KBM-7 (cell line): ENCODE measurements at regions not wholly inside any gene's neighbourhood (a gene's known extent, or its start where the extent isn't known, plus 50 kb on each side); places are given as distances from the start of the nearest gene placed in this dataset.
"Not testable (repeated sequence)": the region's sequence is repeated elsewhere in the genome, so short reads cannot be mapped to it uniquely, and the experiment has no call there.

Experiments
- DNase-seq: peaks from one replicate; pipeline ENCODE4 v3.0.0-alpha.2; 2015
- in situ Hi-C: fragments of 300-500 bp; cut with MboI; formaldehyde crosslinking; loops from 2 replicates; pipeline ENCODE4 v1.14.3; 2020; ENCODE audit warnings: low sequenced_read_pairs, low pct_unique_long_range_greater_than_20kb, mixed read lengths

- in situ Hi-C loops, DNase-seq: not testable (repeated sequence)
Measured at GRCh38 chr7:57244345-57244980, 112.2 kb upstream of the ZNF479 start.

DNA sequence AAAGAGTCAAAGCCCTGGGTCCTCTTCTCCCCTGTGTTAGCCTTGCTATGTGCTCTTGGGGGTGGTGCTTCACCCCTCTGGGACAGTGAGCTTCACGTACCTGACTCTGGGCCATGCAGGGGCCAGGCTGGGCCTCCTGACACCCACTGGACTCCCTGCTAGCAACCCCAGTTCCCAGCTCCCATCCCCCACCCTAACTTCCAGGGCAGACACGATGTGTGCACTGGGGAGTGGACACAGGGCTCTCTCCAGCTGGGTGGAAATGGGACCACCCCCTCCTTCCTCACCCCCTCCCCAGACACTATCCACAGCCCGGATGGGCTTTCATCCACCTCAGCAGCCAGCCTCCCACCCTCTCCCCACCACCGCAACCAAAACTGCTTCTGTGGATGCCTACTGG lies 113.0 kb upstream of the ZNF479 start:
- in situ Hi-C loops: no loop called here
- DNase-seq: no peak

GRCh38 chr7:57250801-57251200 lies 118.6 kb upstream of the ZNF479 start:
- DNase-seq: no peak
- in situ Hi-C loops: no loop called here

- in situ Hi-C loops: no loop called here
- no peak for DNase-seq
Measured at GRCh38 chr7:57256637-57257375, 124.6 kb upstream of the ZNF479 start.

DNA sequence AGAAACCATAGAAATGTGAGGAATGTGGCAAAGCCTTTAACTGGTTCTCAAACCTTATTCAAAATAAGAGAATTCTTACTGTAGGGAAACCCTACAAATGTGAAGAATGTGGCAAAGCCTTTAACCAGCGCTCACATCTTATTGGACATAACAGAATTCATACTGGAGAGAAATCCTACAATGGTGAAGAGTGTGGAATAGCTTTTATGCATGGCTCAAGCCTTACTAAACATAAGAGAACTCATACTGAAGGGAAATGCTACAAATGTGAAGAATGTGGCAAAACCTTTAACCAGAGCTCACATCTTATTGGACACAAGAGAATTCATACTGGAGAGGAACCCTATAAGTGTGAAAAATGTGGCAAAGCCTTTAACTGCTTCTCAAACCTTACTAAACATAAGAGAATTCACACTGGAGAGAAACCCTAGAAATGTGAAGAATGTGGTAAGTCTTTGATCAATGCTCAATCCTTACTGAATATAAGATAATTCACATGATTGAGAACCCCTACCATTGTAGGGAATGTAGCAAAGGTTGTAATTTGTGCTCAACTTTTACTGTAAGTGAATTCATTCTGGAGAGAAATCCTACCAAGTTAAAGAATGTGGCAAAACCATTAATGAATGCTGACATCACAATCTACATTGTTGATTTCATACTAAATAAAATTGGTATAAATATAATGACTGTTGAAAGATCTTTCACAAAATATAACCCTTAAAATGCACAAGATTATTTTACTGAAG lies 142.5 kb upstream of the ZNF479 start:
- in situ Hi-C loops: no loop called here
- DNase-seq: no peak

DNA sequence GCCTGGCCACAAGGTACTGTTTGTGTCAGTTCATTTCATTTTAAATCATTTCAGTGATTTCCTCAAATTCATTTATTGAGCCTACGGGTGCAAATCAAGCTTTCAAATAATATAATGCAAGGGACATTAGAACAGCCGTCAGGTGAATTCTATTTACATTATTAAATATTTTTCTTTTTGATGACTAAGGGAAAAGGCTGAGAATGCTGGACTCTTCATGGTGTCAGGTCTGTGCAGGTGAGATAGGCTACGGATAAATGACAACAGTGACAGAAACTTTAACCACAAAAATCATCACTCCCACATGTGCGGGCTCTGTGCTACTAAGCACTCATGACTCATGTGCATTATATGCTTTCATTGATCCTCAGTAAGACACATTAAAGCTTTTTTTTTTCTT lies 149.2 kb upstream of the ZNF716 start:
- in situ Hi-C loops: no loop called here
- DNase-seq: no peak

DNA sequence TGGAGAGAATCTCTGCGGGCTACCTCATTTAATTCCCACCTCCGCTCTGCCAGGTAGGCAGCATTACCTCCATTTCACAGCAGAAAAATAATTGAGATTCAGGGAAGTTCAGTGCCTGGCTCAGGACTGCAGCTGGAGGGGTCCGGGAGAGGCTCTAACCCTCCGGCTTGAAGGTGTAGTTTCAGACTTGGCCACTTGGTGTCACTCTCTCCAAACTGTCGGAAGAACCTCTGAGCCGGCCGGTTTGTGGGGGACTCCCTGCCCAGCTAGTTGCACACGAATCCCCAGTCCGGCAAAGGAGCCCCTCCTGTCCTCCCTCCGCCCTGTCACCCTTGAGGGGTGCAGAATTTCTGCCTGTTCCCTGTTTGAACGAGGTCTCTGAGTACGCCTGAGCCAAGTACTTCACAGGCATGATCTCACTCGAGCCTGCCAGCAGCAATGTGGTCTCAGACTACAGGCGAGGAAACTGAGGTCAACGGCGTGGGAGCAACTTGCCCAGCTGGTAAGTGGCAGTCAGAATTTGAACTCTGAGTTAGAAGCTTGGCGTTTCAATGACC lies 144.7 kb upstream of the ZNF716 start:
- in situ Hi-C loops: no loop called here

GRCh38 chr7:57308631-57309408 lies 141.2 kb upstream of the ZNF716 start:
- in situ Hi-C loops: no loop called here
- DNase-seq: peak; percentile 51

More for the DNA sequence above, 144.7 kb upstream of the ZNF716 start:
- DNase-seq: peak; percentile 40

DNA sequence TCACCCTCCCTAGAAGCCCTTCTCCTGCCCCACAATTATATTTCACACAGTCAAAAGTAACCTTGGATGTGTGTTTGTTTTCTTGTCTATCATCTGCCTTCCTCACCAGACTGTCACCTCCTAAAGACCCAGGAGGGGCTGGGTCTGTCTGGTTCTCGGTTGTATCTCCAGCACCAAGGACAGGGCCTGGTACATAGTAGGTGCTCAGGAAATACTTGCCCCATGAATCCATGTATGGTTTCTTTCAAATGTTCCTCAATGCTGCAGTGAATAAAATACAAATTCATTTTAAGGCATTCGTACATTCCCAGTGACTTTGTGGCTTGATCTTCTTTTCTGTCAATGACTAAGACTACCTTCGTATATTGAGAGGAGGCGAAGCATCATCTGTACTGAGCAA lies 122.9 kb upstream of the ZNF716 start:
- no peak for DNase-seq
- in situ Hi-C loops: no loop called here

DNA sequence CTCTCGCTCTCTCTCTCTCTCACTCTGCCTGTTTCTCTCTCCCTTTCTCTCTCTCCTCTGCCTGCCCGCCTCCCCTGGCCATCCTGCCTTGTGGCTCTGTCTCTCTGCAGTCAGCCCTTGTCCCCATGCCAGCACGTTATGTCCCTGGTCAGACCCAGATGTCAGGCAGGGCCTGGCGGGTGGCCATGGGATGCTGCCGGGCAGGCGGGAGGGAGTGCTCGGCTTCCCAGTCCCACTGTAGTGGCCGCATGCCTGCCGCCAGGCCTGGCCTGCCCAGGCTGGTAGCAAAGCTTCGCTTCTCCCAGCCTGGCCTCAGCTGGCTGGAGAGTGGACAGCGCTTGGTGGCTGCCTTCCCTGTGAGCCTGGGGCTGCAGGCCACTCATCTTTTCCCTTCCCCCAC lies 121.5 kb upstream of the ZNF716 start:
- in situ Hi-C loops: no loop called here
- DNase-seq: no peak

- in situ Hi-C loops: no loop called here
- no peak for DNase-seq
Measured at GRCh38 chr7:57328963-57329362, 121.0 kb upstream of the ZNF716 start.

DNA sequence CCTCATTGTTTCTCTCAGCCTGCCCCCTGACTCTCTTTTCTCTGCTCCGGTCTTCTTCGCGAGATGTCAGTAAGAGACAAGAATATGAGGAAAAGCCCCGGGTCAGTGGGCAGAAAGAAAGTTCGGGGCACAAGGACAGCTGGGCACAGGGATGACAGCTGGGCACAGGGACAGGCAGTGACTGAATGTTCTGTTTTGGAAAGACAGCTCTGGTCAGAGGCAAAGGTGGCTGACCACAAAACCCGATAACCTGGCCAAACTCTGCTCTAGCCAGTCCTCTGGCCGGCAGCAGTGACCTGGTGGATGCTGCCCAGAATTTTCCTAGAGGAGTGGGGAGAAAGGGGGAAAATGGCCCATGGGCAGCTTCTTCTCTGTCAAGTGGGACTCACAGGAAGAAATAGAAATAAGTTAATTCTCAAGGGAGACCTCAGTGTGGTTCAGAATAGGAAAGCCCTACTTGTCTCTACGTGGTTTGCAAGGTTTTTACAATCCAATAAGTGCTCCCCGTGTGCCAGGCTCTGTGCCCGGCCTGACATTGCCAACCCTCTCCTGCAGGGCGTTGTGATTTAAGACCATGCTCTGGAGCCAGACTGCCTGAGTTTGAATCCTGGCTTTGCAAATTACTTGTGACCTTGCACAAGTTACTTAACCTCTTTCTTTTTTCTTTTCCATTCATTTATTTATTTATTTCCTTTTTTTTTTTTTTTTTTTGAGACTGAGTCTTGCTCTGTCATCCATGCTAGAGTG lies 110.6 kb upstream of the ZNF716 start:
- DNase-seq: no peak
- in situ Hi-C loops: no loop called here

DNA sequence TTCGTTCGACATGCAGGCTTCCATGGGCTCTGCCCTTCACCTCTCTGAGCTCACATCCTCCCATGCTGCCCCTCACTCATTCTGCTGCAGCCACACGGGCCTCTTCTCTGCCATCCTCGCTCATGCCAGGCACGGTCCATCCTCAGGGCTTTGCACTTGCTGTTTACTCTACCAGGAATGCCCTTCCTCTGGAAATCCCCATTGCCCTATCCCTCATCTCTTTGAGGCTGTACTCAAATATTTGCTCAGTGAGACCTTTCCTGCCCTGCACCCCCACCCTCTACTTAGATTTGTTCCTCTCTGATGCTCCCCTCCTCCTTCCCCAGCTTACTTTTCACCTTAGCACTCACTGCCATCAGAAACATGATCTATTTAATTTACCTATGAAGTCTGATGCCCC lies 107.0 kb upstream of the ZNF716 start:
- in situ Hi-C loops: no loop called here
- DNase-seq: no peak

DNA sequence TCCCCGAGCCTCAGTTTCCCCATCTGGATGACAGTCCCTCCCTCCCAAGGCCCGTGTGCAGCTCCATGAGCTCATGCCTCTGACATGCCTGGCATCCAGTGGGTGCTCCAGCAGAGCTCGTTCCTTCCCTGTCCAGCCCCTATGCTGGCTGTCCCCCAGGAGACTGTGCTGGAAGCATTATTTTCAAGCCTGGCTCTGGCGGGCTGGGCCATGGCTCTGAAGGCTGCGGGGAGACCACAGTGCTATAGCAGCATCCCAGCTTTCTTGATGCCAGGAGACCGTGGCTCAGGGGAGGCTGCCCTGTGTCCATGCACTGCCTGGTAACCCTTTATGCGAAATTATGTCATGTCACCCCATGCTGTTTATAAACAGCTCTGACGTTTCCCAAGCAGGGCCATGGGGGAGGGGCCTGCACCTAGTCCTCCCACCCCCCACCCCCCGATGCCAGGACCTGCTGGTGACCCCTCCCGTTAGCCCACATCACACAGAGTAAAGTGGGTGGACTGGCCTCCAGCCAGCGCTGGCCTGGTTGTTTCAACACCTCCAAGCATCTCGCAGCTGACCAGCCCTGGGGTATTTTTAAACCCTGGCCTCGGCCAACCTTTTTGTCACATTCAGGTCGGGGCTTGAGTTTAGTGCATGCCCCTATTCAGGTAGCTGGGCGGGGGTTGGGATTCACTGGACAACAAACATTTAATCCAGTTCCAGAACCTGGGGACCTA lies 105.9 kb upstream of the ZNF716 start:
- no peak for DNase-seq
- in situ Hi-C loops: no loop called here

- DNase-seq: no peak
- in situ Hi-C loops: no loop called here
Measured at GRCh38 chr7:57344957-57345356, 105.0 kb upstream of the ZNF716 start.

DNA sequence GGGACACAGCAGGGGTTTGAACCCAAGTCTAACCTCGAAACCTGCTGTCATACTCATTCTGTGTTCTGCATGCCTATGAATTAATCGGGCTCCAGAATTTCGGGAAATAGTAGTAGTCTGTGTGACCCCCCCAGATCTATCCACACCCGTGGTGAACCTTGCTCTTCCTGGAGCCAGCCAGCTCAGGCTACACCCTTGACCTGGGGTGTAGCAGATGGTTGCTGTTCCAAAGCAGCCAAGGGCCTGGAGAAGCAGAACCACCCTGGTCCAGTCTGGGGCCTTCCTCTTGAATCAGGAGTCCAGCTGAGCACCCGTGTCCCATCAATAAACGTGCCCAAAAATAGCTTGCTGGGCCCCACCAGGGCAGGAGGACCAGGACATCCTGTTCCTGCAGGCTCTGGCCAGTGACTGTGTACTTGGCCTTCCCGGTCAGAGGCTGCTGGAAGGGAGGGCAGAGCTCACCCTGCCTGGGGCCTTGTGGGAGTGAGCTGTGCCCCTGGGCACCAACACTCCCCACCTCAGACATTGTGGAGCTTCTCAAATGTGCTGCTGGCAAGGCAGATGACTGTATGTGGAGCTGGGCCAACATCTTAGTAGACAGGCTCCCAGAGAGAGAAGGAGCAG lies 101.2 kb upstream of the ZNF716 start:
- in situ Hi-C loops: no loop called here

GRCh38 chr7:57354195-57354594 lies 95.8 kb upstream of the ZNF716 start:
- no peak for DNase-seq
- in situ Hi-C loops: no loop called here

More for the DNA sequence above, 101.2 kb upstream of the ZNF716 start:
- DNase-seq: no peak
